ENCODE measurements at regions not wholly inside any gene's neighbourhood (a gene's known extent, or its start where the extent isn't known, plus 50 kb on each side); places are given as distances from the start of the nearest gene placed in this dataset.

GRCh38 chrY:15546177-15546754 is 1021.9 kb downstream of the NLGN4Y start:
- no peak for TF ChIP-seq CTCF (IDR thresholded peaks at IDR 0.05)
- no peak for TF ChIP-seq POLR2A (IDR thresholded peaks at IDR 0.05)
- TF ChIP-seq POLR2AphosphoS5 (IDR thresholded peaks at IDR 0.05) = no peak
- no peak for TF ChIP-seq EP300 (IDR thresholded peaks at IDR 0.05)

All from upper lobe of left lung (tissue), 4 donors.